Germinal center (tissue), 1 donor: ENCODE measurements at regions not wholly inside any gene's neighbourhood (a gene's known extent, or its start where the extent isn't known, plus 50 kb on each side); places are given as distances from the start of the nearest gene placed in this dataset.
"Not testable (repeated sequence)": the region's sequence is repeated elsewhere in the genome, so short reads cannot be mapped to it uniquely, and the experiment has no call there.

Experiments
- DNase-seq: peaks from one replicate; pipeline ENCODE4 v3.0.0; 2012; ENCODE audit warnings: mixed read lengths, low spot score

DNA sequence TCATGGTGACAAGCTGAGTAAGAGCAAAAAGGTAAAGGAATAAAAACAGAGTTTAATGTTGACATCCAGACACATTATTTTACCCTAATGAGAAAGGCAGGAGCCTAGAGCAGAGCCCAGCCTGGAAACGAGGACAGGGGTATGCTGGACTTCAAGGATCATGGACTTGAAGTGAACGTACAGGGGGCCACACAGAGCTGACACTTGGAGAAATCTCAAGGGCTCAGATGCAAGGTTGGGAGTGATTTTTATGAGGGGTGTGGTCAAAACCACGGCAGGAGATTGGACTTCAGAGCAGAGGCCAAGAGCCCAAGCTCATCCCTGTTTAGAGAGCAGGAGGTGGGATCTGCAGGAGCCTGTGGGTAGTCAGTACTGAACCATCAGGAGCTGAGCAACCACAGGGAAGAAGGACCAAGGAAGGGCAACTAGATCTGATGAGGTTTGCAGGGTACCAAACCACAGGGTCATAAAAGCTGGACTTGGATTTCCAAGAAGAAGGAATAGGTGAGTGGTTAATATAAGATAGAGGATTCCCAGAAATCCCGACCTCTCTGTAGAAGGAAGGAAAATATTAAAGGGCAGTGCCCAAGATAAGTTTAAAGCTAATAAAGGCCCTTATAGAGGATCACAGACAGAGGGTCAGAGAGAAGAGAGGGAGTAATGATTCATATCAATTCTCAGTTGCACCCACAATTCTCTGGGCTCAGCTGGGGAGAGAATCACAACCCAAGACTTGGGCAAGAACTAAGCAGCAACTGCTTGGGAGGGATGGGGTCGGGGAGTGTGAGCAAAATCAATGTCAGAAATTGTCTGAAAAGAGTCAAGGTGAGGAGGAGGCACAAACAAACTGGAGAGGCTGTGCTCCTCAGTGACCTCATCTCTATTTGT is 331.7 kb downstream of the SOX9 start:
- DNase-seq = no peak

- DNase-seq = no peak
These were observed 333.5 kb downstream of the SOX9 start for GRCh38 chr17:72454342-72454741.

DNA sequence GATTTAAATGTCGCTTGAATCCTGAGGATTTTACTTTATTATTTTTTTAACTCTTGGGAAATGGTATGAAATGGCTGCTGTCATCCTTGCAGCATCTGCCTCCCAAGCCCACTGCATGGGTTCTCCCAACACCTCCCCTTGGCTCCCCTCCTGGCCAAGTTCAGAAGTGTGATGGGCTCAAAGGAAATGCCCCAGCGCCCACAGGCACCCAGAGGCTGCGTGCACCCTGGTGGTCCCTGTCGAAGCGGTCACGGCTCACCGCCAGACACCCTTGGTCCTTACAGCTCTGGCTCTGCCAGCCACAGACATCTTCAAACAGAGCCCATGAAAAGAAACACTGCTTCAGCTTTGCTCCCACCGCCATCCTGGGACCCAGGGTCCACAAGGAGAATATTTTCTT is 334.7 kb downstream of the SOX9 start:
- DNase-seq = no peak

- DNase-seq = no peak
These were observed 335.3 kb downstream of the SOX9 start for GRCh38 chr17:72456075-72456474.

DNA sequence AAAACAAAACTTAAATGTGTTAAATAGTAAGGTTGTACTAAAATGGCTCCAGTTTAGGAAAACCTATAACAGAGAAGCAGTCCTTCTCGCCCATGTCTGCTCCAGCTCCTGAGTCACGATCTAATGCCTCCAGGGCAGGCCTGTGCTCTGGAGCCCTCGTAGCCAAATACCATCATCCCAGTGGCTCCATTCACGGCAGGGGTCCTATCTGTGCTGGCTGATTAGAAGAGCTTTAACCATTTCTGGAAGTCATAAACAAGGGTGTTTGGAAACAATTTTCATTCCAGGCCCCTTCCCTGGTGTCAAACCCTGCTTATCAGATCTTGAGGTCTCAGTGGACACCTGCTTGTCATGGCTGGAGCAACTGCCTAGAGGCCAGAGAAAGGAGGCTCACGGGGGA is 336.9 kb downstream of the SOX9 start:
- DNase-seq = no peak

GRCh38 chr17:72458301-72458700 is 337.5 kb downstream of the SOX9 start:
- DNase-seq = no peak

- DNase-seq = no peak
These were observed 339.9 kb downstream of the SOX9 start for GRCh38 chr17:72460711-72461110.

- no peak for DNase-seq
These were observed 340.9 kb downstream of the SOX9 start for GRCh38 chr17:72461757-72462156.

GRCh38 chr17:72462407-72462806 is 341.6 kb downstream of the SOX9 start:
- no peak for DNase-seq

GRCh38 chr17:72462814-72463213 is 342.0 kb downstream of the SOX9 start:
- no peak for DNase-seq

DNA sequence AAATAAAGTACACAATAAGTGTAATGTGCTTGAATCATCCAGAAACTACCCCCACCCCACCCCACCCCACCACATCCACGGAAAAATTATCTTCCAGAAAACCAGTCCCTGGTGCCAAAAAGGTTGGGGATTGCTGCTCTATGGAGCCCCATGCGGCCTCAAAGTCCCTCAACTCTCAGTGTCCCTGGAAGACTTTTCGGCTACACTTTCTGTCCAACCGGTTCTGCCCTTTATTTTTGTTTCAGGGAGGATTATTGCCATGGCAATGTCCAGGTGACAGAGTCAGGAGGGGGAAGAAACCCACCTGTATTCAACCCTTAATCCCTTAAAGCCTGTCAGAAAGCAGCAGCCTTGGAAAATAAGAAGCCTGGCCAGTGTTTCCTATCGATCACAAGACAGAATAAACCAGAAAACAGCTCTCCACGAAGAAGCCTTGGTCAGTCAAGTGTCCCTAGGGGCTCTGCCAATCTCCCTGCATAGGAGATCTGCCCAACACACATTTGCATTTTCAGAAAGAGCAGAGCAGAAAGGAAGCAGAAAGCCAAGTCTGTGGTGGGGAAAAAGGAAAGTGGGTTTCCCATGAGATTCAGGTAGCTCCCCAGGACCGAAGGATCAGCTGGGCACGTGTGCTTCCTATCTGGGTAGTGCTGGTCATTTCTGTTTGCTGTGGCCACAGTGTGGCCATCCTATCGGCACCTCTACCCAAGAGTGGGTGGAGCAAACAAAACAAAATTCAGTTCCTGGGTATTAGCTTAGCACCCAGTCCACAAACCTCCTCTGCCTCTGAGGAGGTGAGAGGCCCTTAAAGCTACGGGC is 342.7 kb downstream of the SOX9 start:
- no peak for DNase-seq

- not testable (repeated sequence) for DNase-seq
These were observed 343.4 kb downstream of the SOX9 start for GRCh38 chr17:72464221-72464620.

- DNase-seq = no peak
These were observed 344.6 kb downstream of the SOX9 start for GRCh38 chr17:72465191-72466024.

DNA sequence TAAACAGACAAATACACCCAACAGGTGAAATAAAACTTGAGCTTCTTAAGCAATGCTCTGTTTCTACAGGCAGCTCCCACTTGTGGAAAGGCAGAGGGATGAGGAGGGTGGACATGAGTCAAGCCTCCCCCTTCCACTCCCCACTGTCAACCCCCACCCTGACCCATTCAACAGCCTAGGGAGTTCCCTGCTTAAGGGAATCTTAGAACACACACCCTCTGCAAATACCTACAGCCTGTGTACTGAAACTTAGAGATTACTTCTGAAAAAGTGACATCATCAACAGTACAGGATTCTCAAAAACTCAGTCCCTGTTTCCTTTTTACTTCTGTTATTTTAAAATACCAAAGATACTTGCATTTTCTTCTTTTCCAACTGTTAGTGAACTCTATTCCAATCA is 345.4 kb downstream of the SOX9 start:
- DNase-seq = no peak

GRCh38 chr17:72466606-72467005 is 345.8 kb downstream of the SOX9 start:
- DNase-seq = no peak

GRCh38 chr17:72467841-72468653 is 347.2 kb downstream of the SOX9 start:
- no peak for DNase-seq

- DNase-seq = no peak
These were observed 348.0 kb downstream of the SOX9 start for GRCh38 chr17:72468841-72469240.

DNA sequence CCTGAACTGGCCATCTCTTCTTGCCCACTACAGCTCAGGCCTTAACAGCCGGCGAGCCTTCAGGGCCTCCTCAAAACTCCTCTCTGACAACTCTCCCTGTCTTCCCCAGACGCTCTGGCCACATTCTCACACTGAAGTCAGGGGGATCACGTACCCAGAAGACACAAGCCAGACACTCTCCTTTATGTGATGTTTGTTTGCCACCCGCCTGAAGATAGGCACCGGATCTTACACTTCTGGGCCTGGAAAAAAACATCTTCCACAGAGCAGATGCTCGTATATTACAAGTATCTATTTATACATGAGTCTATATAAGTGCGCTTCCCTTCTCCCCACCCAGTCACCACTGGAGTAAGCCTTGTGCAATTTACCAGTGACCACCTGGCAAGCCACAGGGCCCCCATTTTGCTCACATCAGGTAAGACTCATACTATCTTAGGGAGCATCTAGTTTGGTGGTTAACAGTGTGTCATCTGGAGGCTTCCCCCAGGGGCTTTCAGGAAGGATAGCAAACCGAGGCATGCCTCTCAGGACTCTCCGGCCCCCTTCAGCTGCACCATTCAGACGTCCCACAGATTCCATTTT is 349.4 kb downstream of the SOX9 start:
- DNase-seq = no peak

GRCh38 chr17:72470734-72471133 is 349.9 kb downstream of the SOX9 start:
- DNase-seq = no peak

GRCh38 chr17:72471296-72471695 is 350.5 kb downstream of the SOX9 start:
- DNase-seq = no peak

- DNase-seq = no peak
These were observed 351.3 kb downstream of the SOX9 start for GRCh38 chr17:72472106-72472505.
